Keratinocyte (primary cell): ENCODE measurements at regions not wholly inside any gene's neighbourhood (a gene's known extent, or its start where the extent isn't known, plus 50 kb on each side); places are given as distances from the start of the nearest gene placed in this dataset.

Source experiments
- DNase-seq: peaks from one replicate; pipeline ENCODE4 v3.0.0-alpha.2; 2011; ENCODE audit warnings: low read depth, missing footprints, low spot score
- FAIRE-seq: peaks from 2 replicates; lab custom pipeline; 2011; peaks lifted over from hg19 to GRCh38; lab: Jason Lieb, UNC
- H2AFZ ChIP-seq: 2 replicates; pipeline ENCODE4 v1.6.0; 2012; ENCODE audit warnings: low read length, control low read depth, inconsistent platforms; ENCODE audit not compliant: control insufficient read depth
- H3K27ac ChIP-seq: 2 replicates; pipeline ENCODE4 v1.5.1; 2011; ENCODE audit warnings: low read length; ENCODE audit not compliant: control insufficient read depth, insufficient read depth
- H3K27me3 ChIP-seq: 3 replicates; pipeline ENCODE4 v1.6.0; 2011; ENCODE audit warnings: low read length; ENCODE audit not compliant: control insufficient read depth, insufficient read depth; ENCODE audit errors: extremely low read depth
- H3K36me3 ChIP-seq, 2 experiments: 2 replicates in 1 of 2; 3 replicates in 1 of 2; pipeline ENCODE4 v1.5.1; 2011; ENCODE audit warnings: low read length in 2 of 2, mild to moderate bottlenecking in 1 of 2; ENCODE audit not compliant: control insufficient read depth in 2 of 2, insufficient read depth in 2 of 2; ENCODE audit errors: extremely low read depth in 1 of 2
- H3K4me1 ChIP-seq: 3 replicates; pipeline ENCODE4 v1.5.1; 2011; ENCODE audit warnings: low read length; ENCODE audit not compliant: control insufficient read depth, insufficient read depth; ENCODE audit errors: extremely low read depth
- H3K4me2 ChIP-seq: 3 replicates; pipeline ENCODE4 v1.6.0; 2011; ENCODE audit warnings: low read depth, low read length; ENCODE audit not compliant: control insufficient read depth, insufficient read depth; ENCODE audit errors: extremely low read depth
- H3K4me3 ChIP-seq, 3 experiments: fragments of 200-600 bp in 1 of 3; sonication (generic) in 1 of 3; 2 replicates in 2 of 3; 3 replicates in 1 of 3; pipeline ENCODE4 v1.5.1; 2011 to 2016; ENCODE audit warnings: low read length in 3 of 3, mild to moderate bottlenecking in 3 of 3, control low read depth in 2 of 3, inconsistent platforms in 1 of 3, low read depth in 1 of 3, mixed read lengths in 1 of 3, mixed run types in 1 of 3, moderate library complexity in 1 of 3; ENCODE audit not compliant: control insufficient read depth in 2 of 3, insufficient read depth in 2 of 3; ENCODE audit errors: extremely low read depth in 1 of 3
- H3K79me2 ChIP-seq: 2 replicates; pipeline ENCODE4 v1.6.0; 2012; ENCODE audit warnings: low read length; ENCODE audit not compliant: control insufficient read depth, insufficient read depth
- H3K9ac ChIP-seq: 3 replicates; pipeline ENCODE4 v1.6.0; 2011; ENCODE audit warnings: low read length; ENCODE audit not compliant: control insufficient read depth, insufficient read depth; ENCODE audit errors: extremely low read depth
- H3K9me1 ChIP-seq: 3 replicates; pipeline ENCODE4 v1.6.0; 2011; ENCODE audit warnings: low read length; ENCODE audit not compliant: control insufficient read depth, insufficient read depth; ENCODE audit errors: extremely low read depth
- H3K9me3 ChIP-seq: 2 replicates; pipeline ENCODE4 v1.5.1; 2012; ENCODE audit warnings: low read depth, low read length; ENCODE audit not compliant: control insufficient read depth
- H4K20me1 ChIP-seq: 3 replicates; pipeline ENCODE4 v1.6.0; 2011; ENCODE audit warnings: low read length; ENCODE audit not compliant: control insufficient read depth, insufficient read depth; ENCODE audit errors: extremely low read depth
- CTCF ChIP-seq, 3 experiments: IDR thresholded peaks in 1 of 3; conservative IDR thresholded peaks in 1 of 3; optimal IDR thresholded peaks in 1 of 3; 2 replicates in 2 of 3; 3 replicates in 1 of 3; pipeline versions ENCODE3 to v1.5.1; 2011; ENCODE audit warnings: low read length in 3 of 3, mild to moderate bottlenecking in 3 of 3, moderate library complexity in 2 of 3, control low read depth in 1 of 3, inconsistent platforms in 1 of 3; ENCODE audit not compliant: insufficient read depth in 2 of 3; ENCODE audit errors: extremely low read depth in 1 of 3
- EZH2 ChIP-seq: IDR thresholded peaks from one replicate; pipeline ENCODE4 v1.6.1; 2012; ENCODE audit warnings: inconsistent platforms, mild to moderate bottlenecking, low read length, moderate library complexity
- dilution Hi-C: fragments of 300-500 bp; cut with MboI; formaldehyde crosslinking; loops from one replicate; pipeline ENCODE4 v1.7.0; 2020; ENCODE audit warnings: low sequenced_read_pairs; ENCODE audit not compliant: extremely low pct_ligation_motif_present

- Histone ChIP-seq H3K27me3 (no peaks in the 10 kb centered on the region), H3K79me2 (no peaks in the 10 kb centered on the region), H3K27ac (no peak overlapping the region), H4K20me1 (no peaks in the 10 kb centered on the region), H3K36me3 (no peaks in the 10 kb centered on the region), H3K9me1 (no peaks in the 10 kb centered on the region), H3K9ac (no peak overlapping the region), H3K4me2 (no peak overlapping the region), H3K9me3 (peaks cover 4% of the 10 kb centered on the region), H3K4me1 (peaks cover 18% of the 10 kb centered on the region), H2AFZ (no peak overlapping the region), H3K4me3 (no peak overlapping the region)
- dilution Hi-C loops: no loop called here
- FAIRE-seq (no peak), DNase-seq (no peak)
- no peak for TF ChIP-seq EZH2
- no peak for TF ChIP-seq CTCF (optimal IDR thresholded peaks at IDR 0.05 in 1 of 3, IDR thresholded peaks at IDR 0.05 in 1 of 3, conservative IDR thresholded peaks at IDR 0.05 in 1 of 3; ENCODE audit: extremely low read depth in 1 of 3, insufficient read depth in 2 of 3, low read length in 3 of 3)
These were observed 198.0 kb upstream of the MAF start for GRCh38 chr16:79798416-79799053.

GRCh38 chr16:79797486-79797885, 196.9 kb upstream of the MAF start:
- no peak overlapping the region for H3K9ac ChIP-seq
- dilution Hi-C loops: no loop called here
- no peak for FAIRE-seq
- DNase-seq: no peak
- no peak overlapping the region for H3K27ac ChIP-seq
- H3K27me3 ChIP-seq: no peaks in the 10 kb centered on the region
- H3K9me1 ChIP-seq: no peaks in the 10 kb centered on the region
- H3K4me1 ChIP-seq: peaks cover 18% of the 10 kb centered on the region
- H3K79me2 ChIP-seq: no peaks in the 10 kb centered on the region
- H3K4me2 ChIP-seq: no peak overlapping the region
- no peaks in the 10 kb centered on the region for H3K36me3 ChIP-seq
- TF ChIP-seq EZH2: no peak
- no peak for TF ChIP-seq CTCF (optimal IDR thresholded peaks at IDR 0.05 in 1 of 3, IDR thresholded peaks at IDR 0.05 in 1 of 3, conservative IDR thresholded peaks at IDR 0.05 in 1 of 3; ENCODE audit: extremely low read depth in 1 of 3, insufficient read depth in 2 of 3, low read length in 3 of 3)
- H2AFZ ChIP-seq: no peak overlapping the region
- H3K4me3 ChIP-seq: no peak overlapping the region
- no peaks in the 10 kb centered on the region for H4K20me1 ChIP-seq
- peaks cover 4% of the 10 kb centered on the region for H3K9me3 ChIP-seq
